Esophagus muscularis mucosa (tissue), 4 donors: ENCODE measurements at regions not wholly inside any gene's neighbourhood (a gene's known extent, or its start where the extent isn't known, plus 50 kb on each side); places are given as distances from the start of the nearest gene placed in this dataset.

ENCODE experiments used
- DNase-seq: peaks from one replicate; pipeline ENCODE4 v3.0.0-alpha.2; 2017; ENCODE audit errors: extremely low spot score
- H3K27ac ChIP-seq, 4 donors: fragments of 200-600 bp; sonication (generic); replicated peaks in 1 of 4; 1 replicate in 3 of 4; 2 replicates in 1 of 4; pipeline ENCODE4 v1.5.1; 2016 to 2019; ENCODE audit warnings: mild to moderate bottlenecking in 1 of 4
- H3K27me3 ChIP-seq, 4 donors: fragments of 200-600 bp; sonication (generic); one replicate each; pipeline versions ENCODE4 v1.5.1 to v1.6.0; 2016 to 2019
- H3K36me3 ChIP-seq, 4 donors: fragments of 200-600 bp; sonication (generic); one replicate each; pipeline ENCODE4 v1.5.1; 2016 to 2019
- H3K4me1 ChIP-seq, 4 donors: fragments of 200-600 bp; sonication (generic); one replicate each; pipeline ENCODE4 v1.5.1; 2016 to 2019
- H3K4me3 ChIP-seq, 4 donors: fragments of 200-600 bp; sonication (generic); 1 replicate in 2 of 4; 2 replicates in 2 of 4; pipeline ENCODE4 v1.5.1; 2016 to 2019; ENCODE audit warnings: mild to moderate bottlenecking in 4 of 4, moderate library complexity in 1 of 4
- H3K9me3 ChIP-seq, 4 donors: fragments of 200-600 bp; sonication (generic); 1 replicate in 3 of 4; 2 replicates in 1 of 4; pipeline ENCODE4 v1.5.1; 2016 to 2019
- CTCF ChIP-seq, 3 experiments: fragments of 200-600 bp in 2 of 3; fragments of 450-650 bp in 1 of 3; sonication (generic) in 2 of 3; IDR thresholded peaks; one replicate each; pipeline ENCODE4 v1.5.1; 2017 to 2019; ENCODE audit warnings: antibody characterized with exemption in 3 of 3, mild to moderate bottlenecking in 2 of 3, moderate library complexity in 1 of 3
- EP300 ChIP-seq: sonication (generic); formaldehyde crosslinking; IDR thresholded peaks from one replicate; pipeline ENCODE4 v1.6.1; 2017; ENCODE audit warnings: antibody characterized with exemption
- POLR2A ChIP-seq: fragments of 450-650 bp; IDR thresholded peaks from one replicate; pipeline ENCODE4 v1.6.1; 2017; ENCODE audit warnings: antibody characterized with exemption, moderate library complexity, mild to moderate bottlenecking, low read depth
- POLR2AphosphoS5 ChIP-seq, 2 donors: sonication (generic); formaldehyde crosslinking; IDR thresholded peaks; one replicate each; pipeline ENCODE4 v1.6.1; 2017; ENCODE audit warnings: antibody characterized with exemption in 2 of 2
- WGBS: methylation state at CpG from one replicate; pipeline ENCODE4 v1.1.5; 2018; 5-methylcytosine and 5-hydroxymethylcytosine counted together
- intact Hi-C: fragments of 100-400 bp; cut with DNase I; formaldehyde crosslinking; loops from one replicate; pipeline ENCODE4 v1.15.1; 2023

- intact Hi-C loops: no loop called here
- DNase-seq: no peak
- no peaks in the 10 kb centered on the region for H3K27me3 ChIP-seq
- no peaks in the 10 kb centered on the region for H3K9me3 ChIP-seq
- TF ChIP-seq POLR2A (no peak), POLR2AphosphoS5 (IDR thresholded peaks at IDR 0.05) (no peak), EP300 (no peak), CTCF (IDR thresholded peaks at IDR 0.05) (no peak)
- no peak overlapping the region for H3K4me3 ChIP-seq
- peaks cover 14 to 34% (median 26%) of the 10 kb centered on the region in 4 donors for H3K4me1 ChIP-seq
- no peak overlapping the region for H3K27ac ChIP-seq
- WGBS: 95% methylated on average over 3 of the region's 3 CpGs
- no peaks in the 10 kb centered on the region for H3K36me3 ChIP-seq
These were observed 96.3 kb upstream of the HMHB1 start for GRCh38 chr5:143715616-143716015.

- no peaks in the 10 kb centered on the region for H3K36me3 ChIP-seq
- intact Hi-C loops: no loop called here
- H3K4me1 ChIP-seq: peaks cover 14 to 34% (median 26%) of the 10 kb centered on the region in 4 donors
- no peak overlapping the region for H3K27ac ChIP-seq
- no peak for DNase-seq
- no peak overlapping the region for H3K4me3 ChIP-seq
- WGBS: 49% methylated on average over 4 of the region's 4 CpGs
- TF ChIP-seq EP300: no peak
- TF ChIP-seq POLR2A: no peak
- TF ChIP-seq POLR2AphosphoS5 (IDR thresholded peaks at IDR 0.05): no peak
- TF ChIP-seq CTCF (IDR thresholded peaks at IDR 0.05): no peak
- no peaks in the 10 kb centered on the region for H3K27me3 ChIP-seq
- H3K9me3 ChIP-seq: no peaks in the 10 kb centered on the region
These were observed 97.3 kb upstream of the HMHB1 start for GRCh38 chr5:143714629-143715028.

GRCh38 chr5:143713047-143714003, 98.6 kb upstream of the HMHB1 start:
- DNase-seq: no peak
- Histone ChIP-seq H3K27me3 (no peaks in the 10 kb centered on the region), H3K4me1 (peaks cover 14 to 34% (median 26%) of the 10 kb centered on the region in 4 donors), H3K4me3 (no peak overlapping the region), H3K36me3 (no peaks in the 10 kb centered on the region), H3K27ac (no peak overlapping the region), H3K9me3 (no peaks in the 10 kb centered on the region)
- intact Hi-C loops: no loop called here
- WGBS: 82% methylated on average over 8 of the region's 8 CpGs
- TF ChIP-seq EP300: no peak
- no peak for TF ChIP-seq CTCF (IDR thresholded peaks at IDR 0.05)
- no peak for TF ChIP-seq POLR2AphosphoS5 (IDR thresholded peaks at IDR 0.05)
- no peak for TF ChIP-seq POLR2A

- Histone ChIP-seq H3K27me3 (no peaks in the 10 kb centered on the region), H3K27ac (no peak overlapping the region), H3K4me3 (no peak overlapping the region), H3K4me1 (peaks cover 5 to 14% (median 10%) of the 10 kb centered on the region in 4 donors), H3K36me3 (no peaks in the 10 kb centered on the region), H3K9me3 (no peaks in the 10 kb centered on the region)
- DNase-seq: no peak
- no peak for TF ChIP-seq POLR2A
- WGBS: no CpG with 5 or more reads among the region's 2 CpGs
- intact Hi-C loops: no loop called here
These were observed 103.3 kb upstream of the HMHB1 start for GRCh38 chr5:143708672-143709071.

- Histone ChIP-seq H3K27ac (no peak overlapping the region), H3K4me3 (no peak overlapping the region), H3K9me3 (no peaks in the 10 kb centered on the region), H3K36me3 (no peaks in the 10 kb centered on the region), H3K27me3 (no peaks in the 10 kb centered on the region), H3K4me1 (peaks cover 0 to 5% (median 1%) of the 10 kb centered on the region in 4 donors)
- DNase-seq: no peak
- intact Hi-C loops: no loop called here
- WGBS: 20% methylated on average over 1 of the region's 1 CpG
- no peak for TF ChIP-seq POLR2A
These were observed 104.2 kb upstream of the HMHB1 start for GRCh38 chr5:143707806-143708205.
